ENCODE measurements at regions not wholly inside any gene's neighbourhood (a gene's known extent, or its start where the extent isn't known, plus 50 kb on each side); places are given as distances from the start of the nearest gene placed in this dataset.

DNA sequence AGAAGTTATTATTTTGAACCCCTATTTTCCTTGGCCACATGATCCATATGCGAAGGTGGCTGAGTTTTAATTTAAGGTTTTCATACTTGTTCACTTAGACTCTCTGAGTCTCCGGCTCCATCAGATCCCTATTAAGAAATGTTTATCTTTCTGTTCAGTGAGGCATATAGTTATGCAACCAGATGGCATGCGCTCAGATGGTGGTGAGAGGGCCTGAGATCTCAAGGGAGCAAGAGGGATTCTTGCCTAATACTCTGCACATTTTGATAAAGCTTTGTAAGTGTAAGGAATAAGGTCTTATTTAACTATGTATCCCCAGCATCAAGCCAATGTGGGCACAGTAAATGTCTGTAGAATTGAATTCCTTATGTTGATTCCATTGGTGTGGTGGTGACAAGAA, 78.9 kb upstream of the DPH6 start:
- TF ChIP-seq POLR2A (IDR thresholded peaks at IDR 0.05; ENCODE audit: low read length) (no peak), HOXA7 (CRISPR knock-in tag; IDR thresholded peaks at IDR 0.05) (no peak)
